Upper lobe of right lung (tissue), 1 donor: ENCODE measurements at regions not wholly inside any gene's neighbourhood (a gene's known extent, or its start where the extent isn't known, plus 50 kb on each side); places are given as distances from the start of the nearest gene placed in this dataset.
A peak's percentile ranks its signal among the peaks of the same experiment; 100 is the strongest.

ENCODE experiments used
- ATAC-seq: fragments of 200-7000 bp; cut with Tn5 transposase; one replicate; pipeline ENCODE4 v1.9.1; 2020; ENCODE audit warnings: mild to moderate bottlenecking, moderate library complexity
- DNase-seq: peaks from one replicate; pipeline ENCODE4 v3.0.0-alpha.2; 2020
- H3K27ac ChIP-seq: fragments of 200-600 bp; one replicate; pipeline ENCODE4 v1.8.0; 2022
- H3K27me3 ChIP-seq: fragments of 200-600 bp; one replicate; pipeline ENCODE4 v1.8.0; 2022; ENCODE audit warnings: mild to moderate bottlenecking
- H3K36me3 ChIP-seq: fragments of 200-600 bp; one replicate; pipeline ENCODE4 v1.8.0; 2022
- H3K4me1 ChIP-seq: fragments of 200-600 bp; one replicate; pipeline ENCODE4 v1.8.0; 2022
- H3K4me3 ChIP-seq: fragments of 200-600 bp; one replicate; pipeline ENCODE4 v1.8.0; 2022; ENCODE audit warnings: mild to moderate bottlenecking
- H3K9me3 ChIP-seq: fragments of 200-600 bp; one replicate; pipeline ENCODE4 v1.8.0; 2022
- CTCF ChIP-seq: fragments of 200-600 bp; IDR thresholded peaks from one replicate; pipeline ENCODE4 v1.8.0; 2022; ENCODE audit warnings: antibody characterized with exemption
- intact Hi-C: fragments of 100-400 bp; cut with DNase I; formaldehyde crosslinking; loops from one replicate; pipeline ENCODE4 v1.11.0; 2022
- donor health status: DM: no; HTN: yes; CAD: no; lungs with severe emphysema.

- Histone ChIP-seq H3K4me1 (no peaks in the 10 kb centered on the region), H3K27ac (no peak overlapping the region), H3K9me3 (no peaks in the 10 kb centered on the region), H3K4me3 (no peak overlapping the region), H3K36me3 (no peaks in the 10 kb centered on the region), H3K27me3 (peaks cover 23% of the 10 kb centered on the region)
- intact Hi-C loops: no loop called here
- DNase-seq (no peak), ATAC-seq (no peak)
- no peak for TF ChIP-seq CTCF
Measured at GRCh38 chr22:47748271-47748670, 985.8 kb downstream of the TBC1D22A start.

GRCh38 chr22:47740109-47740805 lies 977.8 kb downstream of the TBC1D22A start:
- ATAC-seq: peak; percentile 16
- H3K27ac ChIP-seq: no peak overlapping the region
- intact Hi-C loops: no loop called here
- no peaks in the 10 kb centered on the region for H3K36me3 ChIP-seq
- H3K27me3 ChIP-seq: peaks cover 16% of the 10 kb centered on the region
- no peaks in the 10 kb centered on the region for H3K9me3 ChIP-seq
- no peak overlapping the region for H3K4me3 ChIP-seq
- no peak for TF ChIP-seq CTCF
- H3K4me1 ChIP-seq: no peaks in the 10 kb centered on the region
- DNase-seq: no peak

- intact Hi-C loops: no loop called here
- no peak for ATAC-seq
- DNase-seq: no peak
Measured at GRCh38 chr22:47739291-47740015, 977.0 kb downstream of the TBC1D22A start.

GRCh38 chr22:47738472-47739013 lies 976.1 kb downstream of the TBC1D22A start:
- H3K9me3 ChIP-seq: no peaks in the 10 kb centered on the region
- H3K27me3 ChIP-seq: peaks cover 21% of the 10 kb centered on the region
- no peak for DNase-seq
- no peak overlapping the region for H3K27ac ChIP-seq
- no peak for ATAC-seq
- no peaks in the 10 kb centered on the region for H3K4me1 ChIP-seq
- intact Hi-C loops: no loop called here
- H3K36me3 ChIP-seq: no peaks in the 10 kb centered on the region
- no peak for TF ChIP-seq CTCF
- H3K4me3 ChIP-seq: no peak overlapping the region

More at GRCh38 chr22:47739291-47740015, 977.0 kb downstream of the TBC1D22A start:
- H3K27ac ChIP-seq: no peak overlapping the region
- H3K27me3 ChIP-seq: peaks cover 21% of the 10 kb centered on the region
- TF ChIP-seq CTCF: no peak
- H3K36me3 ChIP-seq: no peaks in the 10 kb centered on the region
- H3K4me3 ChIP-seq: no peak overlapping the region
- no peaks in the 10 kb centered on the region for H3K4me1 ChIP-seq
- no peaks in the 10 kb centered on the region for H3K9me3 ChIP-seq

- no peak for ATAC-seq
- Histone ChIP-seq H3K9me3 (no peaks in the 10 kb centered on the region), H3K4me1 (no peaks in the 10 kb centered on the region), H3K36me3 (no peaks in the 10 kb centered on the region), H3K27ac (no peak overlapping the region), H3K4me3 (no peak overlapping the region), H3K27me3 (peaks cover 12% of the 10 kb centered on the region)
- intact Hi-C loops: no loop called here
- TF ChIP-seq CTCF: no peak
- no peak for DNase-seq
Measured at GRCh38 chr22:47736186-47737034, 974.0 kb downstream of the TBC1D22A start.
